PFSK-1 (cell line): ENCODE measurements at regions not wholly inside any gene's neighbourhood (a gene's known extent, or its start where the extent isn't known, plus 50 kb on each side); places are given as distances from the start of the nearest gene placed in this dataset.

Source experiments
- FOXP2 ChIP-seq: optimal IDR thresholded peaks from 2 replicates; pipeline ENCODE3; 2011; ENCODE audit warnings: borderline replicate concordance, control low read depth, inconsistent platforms; ENCODE audit not compliant: insufficient read depth; ENCODE audit errors: extremely low read length, extremely low read depth
- POLR2AphosphoS5 ChIP-seq: IDR thresholded peaks from 2 replicates; pipeline ENCODE4 v1.6.1; 2012; ENCODE audit warnings: low read depth, mild to moderate bottlenecking, control low read depth, low read length, moderate library complexity
- SIN3A ChIP-seq: IDR thresholded peaks from 2 replicates; pipeline ENCODE4 v1.6.1; 2012; ENCODE audit warnings: mild to moderate bottlenecking, low read length, moderate library complexity, borderline replicate concordance; ENCODE audit not compliant: insufficient read depth
- TAF1 ChIP-seq: IDR thresholded peaks from 2 replicates; pipeline ENCODE4 v1.6.1; 2012; ENCODE audit warnings: low read length, control low read depth, borderline replicate concordance; ENCODE audit not compliant: insufficient read depth
- TF ChIP-seq, protein P1 (sequence below), 2 experiments: IDR thresholded peaks; 2 replicates each; pipeline versions ENCODE4 v1.6.1 to v1.8.0; 2011 to 2012; ENCODE audit warnings: low read depth in 2 of 2, low read length in 2 of 2, control low read depth in 1 of 2, inconsistent platforms in 1 of 2, mild to moderate bottlenecking in 1 of 2, moderate library complexity in 1 of 2; ENCODE audit not compliant: insufficient read depth in 1 of 2

DNA sequence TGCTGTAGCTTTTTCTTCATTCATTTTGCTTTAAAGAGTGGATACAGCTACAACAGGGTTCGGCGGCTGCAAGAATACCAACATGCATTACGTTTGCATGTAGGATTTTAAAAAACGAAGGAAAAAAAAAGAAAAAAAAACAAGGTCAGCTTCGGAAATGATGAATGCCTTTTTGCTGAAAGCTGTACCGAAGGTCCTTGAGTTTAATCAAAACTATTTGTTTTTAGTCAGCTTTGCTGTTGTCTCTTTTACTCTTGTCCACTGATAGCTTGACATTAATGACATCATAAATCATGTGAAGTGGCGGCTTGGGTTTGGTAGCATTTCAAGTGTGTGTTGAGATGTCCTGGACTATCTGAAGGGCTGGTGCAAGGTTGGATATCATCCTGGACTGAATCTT, 779.1 kb downstream of the NR2F1-AS1 start:
- no peak for TF ChIP-seq TAF1
- no peak for TF ChIP-seq SIN3A
- TF ChIP-seq FOXP2: no peak
- TF ChIP-seq POLR2AphosphoS5: no peak
- TF ChIP-seq, protein P1, sequence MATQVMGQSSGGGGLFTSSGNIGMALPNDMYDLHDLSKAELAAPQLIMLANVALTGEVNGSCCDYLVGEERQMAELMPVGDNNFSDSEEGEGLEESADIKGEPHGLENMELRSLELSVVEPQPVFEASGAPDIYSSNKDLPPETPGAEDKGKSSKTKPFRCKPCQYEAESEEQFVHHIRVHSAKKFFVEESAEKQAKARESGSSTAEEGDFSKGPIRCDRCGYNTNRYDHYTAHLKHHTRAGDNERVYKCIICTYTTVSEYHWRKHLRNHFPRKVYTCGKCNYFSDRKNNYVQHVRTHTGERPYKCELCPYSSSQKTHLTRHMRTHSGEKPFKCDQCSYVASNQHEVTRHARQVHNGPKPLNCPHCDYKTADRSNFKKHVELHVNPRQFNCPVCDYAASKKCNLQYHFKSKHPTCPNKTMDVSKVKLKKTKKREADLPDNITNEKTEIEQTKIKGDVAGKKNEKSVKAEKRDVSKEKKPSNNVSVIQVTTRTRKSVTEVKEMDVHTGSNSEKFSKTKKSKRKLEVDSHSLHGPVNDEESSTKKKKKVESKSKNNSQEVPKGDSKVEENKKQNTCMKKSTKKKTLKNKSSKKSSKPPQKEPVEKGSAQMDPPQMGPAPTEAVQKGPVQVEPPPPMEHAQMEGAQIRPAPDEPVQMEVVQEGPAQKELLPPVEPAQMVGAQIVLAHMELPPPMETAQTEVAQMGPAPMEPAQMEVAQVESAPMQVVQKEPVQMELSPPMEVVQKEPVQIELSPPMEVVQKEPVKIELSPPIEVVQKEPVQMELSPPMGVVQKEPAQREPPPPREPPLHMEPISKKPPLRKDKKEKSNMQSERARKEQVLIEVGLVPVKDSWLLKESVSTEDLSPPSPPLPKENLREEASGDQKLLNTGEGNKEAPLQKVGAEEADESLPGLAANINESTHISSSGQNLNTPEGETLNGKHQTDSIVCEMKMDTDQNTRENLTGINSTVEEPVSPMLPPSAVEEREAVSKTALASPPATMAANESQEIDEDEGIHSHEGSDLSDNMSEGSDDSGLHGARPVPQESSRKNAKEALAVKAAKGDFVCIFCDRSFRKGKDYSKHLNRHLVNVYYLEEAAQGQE (IDR thresholded peaks at IDR 0.05; ENCODE audit: insufficient read depth in 1 of 2, low read depth in 2 of 2, low read length in 2 of 2): no peak

GRCh38 chr5:92800365-92800764, 780.7 kb downstream of the NR2F1-AS1 start:
- TF ChIP-seq SIN3A: no peak
- no peak for TF ChIP-seq TAF1
- TF ChIP-seq POLR2AphosphoS5: no peak
- TF ChIP-seq, protein P1 (IDR thresholded peaks at IDR 0.05; ENCODE audit: insufficient read depth in 1 of 2, low read depth in 2 of 2, low read length in 2 of 2): no peak
- no peak for TF ChIP-seq FOXP2

- TF ChIP-seq, protein P1 (IDR thresholded peaks at IDR 0.05; ENCODE audit: insufficient read depth in 1 of 2, low read depth in 2 of 2, low read length in 2 of 2): no peak
- TF ChIP-seq FOXP2 (no peak), TAF1 (no peak), SIN3A (no peak)
These were observed 785.4 kb downstream of the NR2F1-AS1 start for GRCh38 chr5:92795633-92796032.

DNA sequence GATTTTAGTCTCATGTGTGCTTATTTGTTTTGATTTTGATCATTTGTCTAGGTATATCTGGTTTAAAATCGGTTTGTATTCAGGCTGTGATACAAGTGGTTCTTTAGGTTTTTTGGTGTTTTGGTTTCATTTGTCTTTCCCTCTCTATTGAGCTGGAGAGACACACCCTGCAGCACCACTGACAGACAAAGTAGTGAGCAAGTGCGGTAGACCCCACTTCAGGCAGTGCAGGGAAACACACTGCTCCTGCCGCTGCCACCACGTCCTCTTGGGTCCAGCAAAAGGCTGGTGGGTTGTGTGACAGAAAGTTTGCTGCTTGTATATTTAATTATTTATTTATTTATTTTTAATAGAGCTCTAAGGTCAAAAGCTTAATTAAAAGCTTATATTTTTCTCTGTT, 801.0 kb downstream of the NR2F1-AS1 start:
- TF ChIP-seq, protein P1 (IDR thresholded peaks at IDR 0.05; ENCODE audit: insufficient read depth in 1 of 2, low read depth in 2 of 2, low read length in 2 of 2): no peak
- TF ChIP-seq FOXP2 (no peak), TAF1 (no peak), POLR2AphosphoS5 (no peak), SIN3A (no peak)

DNA sequence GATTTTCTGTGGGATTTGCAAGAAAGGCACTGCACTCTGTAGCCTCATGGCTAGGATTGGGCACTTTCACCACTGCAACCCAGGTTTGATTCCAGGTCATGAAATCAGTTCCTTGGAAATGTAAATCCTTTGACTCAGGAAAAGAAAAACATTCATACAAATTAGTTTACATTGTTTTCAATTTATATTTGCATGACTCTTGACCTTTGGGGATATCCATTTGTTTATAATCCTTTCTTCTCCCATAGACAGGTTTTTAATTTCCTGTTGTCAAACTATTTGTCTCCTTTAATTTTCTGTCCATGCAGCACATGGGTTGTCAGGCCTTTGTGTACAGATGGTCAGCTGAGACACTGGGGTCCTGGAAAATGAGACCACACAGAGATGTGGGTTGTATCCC, 801.5 kb downstream of the NR2F1-AS1 start:
- TF ChIP-seq TAF1 (no peak), SIN3A (no peak)

- TF ChIP-seq, protein P1 (IDR thresholded peaks at IDR 0.05; ENCODE audit: insufficient read depth in 1 of 2, low read depth in 2 of 2, low read length in 2 of 2): no peak
- no peak for TF ChIP-seq POLR2AphosphoS5
These were observed 802.8 kb downstream of the NR2F1-AS1 start for GRCh38 chr5:92778261-92778660.
